Parathyroid adenoma (tissue), 2 donors: ENCODE measurements at regions not wholly inside any gene's neighbourhood (a gene's known extent, or its start where the extent isn't known, plus 50 kb on each side); places are given as distances from the start of the nearest gene placed in this dataset.

Source experiments
- H2AFZ ChIP-seq: fragments of 300-600 bp; sonication (generic); one replicate; pipeline ENCODE4 v1.7.0; 2017; ENCODE audit warnings: antibody characterized with exemption, mild to moderate bottlenecking
- H3K27ac ChIP-seq: fragments of 300-600 bp; sonication (generic); one replicate; pipeline ENCODE4 v1.7.0; 2017
- H3K27me3 ChIP-seq: fragments of 300-600 bp; sonication (generic); one replicate; pipeline ENCODE4 v1.7.0; 2017; ENCODE audit warnings: low read length; ENCODE audit not compliant: control insufficient read depth, insufficient read depth
- H3K36me3 ChIP-seq: fragments of 300-600 bp; sonication (generic); one replicate; pipeline ENCODE4 v1.7.0; 2017; ENCODE audit warnings: low read length; ENCODE audit not compliant: control insufficient read depth, insufficient read depth
- H3K4me1 ChIP-seq: fragments of 300-600 bp; sonication (generic); one replicate; pipeline ENCODE4 v1.7.0; 2017; ENCODE audit warnings: control low read depth
- H3K4me2 ChIP-seq: fragments of 300-600 bp; sonication (generic); one replicate; pipeline ENCODE4 v1.7.0; 2017; ENCODE audit warnings: low read length
- H3K4me3 ChIP-seq: fragments of 300-600 bp; sonication (generic); one replicate; pipeline ENCODE4 v1.7.0; 2017; ENCODE audit warnings: low read depth, low read length
- H3K79me2 ChIP-seq: fragments of 300-600 bp; sonication (generic); one replicate; pipeline ENCODE4 v1.7.0; 2017; ENCODE audit warnings: control low read depth
- H3K9ac ChIP-seq: fragments of 300-600 bp; sonication (generic); one replicate; pipeline ENCODE4 v1.7.0; 2017; ENCODE audit warnings: mild to moderate bottlenecking
- H3K9me3 ChIP-seq: fragments of 300-600 bp; sonication (generic); one replicate; pipeline ENCODE4 v1.7.0; 2017; ENCODE audit warnings: low read length; ENCODE audit not compliant: control insufficient read depth
- TF ChIP-seq, protein P1 (sequence below): fragments of 300-600 bp; sonication (generic); IDR thresholded peaks from one replicate; pipeline ENCODE4 v1.7.0; 2017; ENCODE audit warnings: antibody characterized with exemption, mild to moderate bottlenecking
- donor health status: primary hyperparathyroidism.

GRCh38 chr5:166767858-166768257 lies 1523.6 kb upstream of the WWC1 start:
- H3K36me3 ChIP-seq = no peaks in the 10 kb centered on the region
- no peak overlapping the region for H3K4me2 ChIP-seq
- no peak overlapping the region for H3K27ac ChIP-seq
- no peaks in the 10 kb centered on the region for H3K9me3 ChIP-seq
- H3K79me2 ChIP-seq = no peaks in the 10 kb centered on the region
- TF ChIP-seq, protein P1, sequence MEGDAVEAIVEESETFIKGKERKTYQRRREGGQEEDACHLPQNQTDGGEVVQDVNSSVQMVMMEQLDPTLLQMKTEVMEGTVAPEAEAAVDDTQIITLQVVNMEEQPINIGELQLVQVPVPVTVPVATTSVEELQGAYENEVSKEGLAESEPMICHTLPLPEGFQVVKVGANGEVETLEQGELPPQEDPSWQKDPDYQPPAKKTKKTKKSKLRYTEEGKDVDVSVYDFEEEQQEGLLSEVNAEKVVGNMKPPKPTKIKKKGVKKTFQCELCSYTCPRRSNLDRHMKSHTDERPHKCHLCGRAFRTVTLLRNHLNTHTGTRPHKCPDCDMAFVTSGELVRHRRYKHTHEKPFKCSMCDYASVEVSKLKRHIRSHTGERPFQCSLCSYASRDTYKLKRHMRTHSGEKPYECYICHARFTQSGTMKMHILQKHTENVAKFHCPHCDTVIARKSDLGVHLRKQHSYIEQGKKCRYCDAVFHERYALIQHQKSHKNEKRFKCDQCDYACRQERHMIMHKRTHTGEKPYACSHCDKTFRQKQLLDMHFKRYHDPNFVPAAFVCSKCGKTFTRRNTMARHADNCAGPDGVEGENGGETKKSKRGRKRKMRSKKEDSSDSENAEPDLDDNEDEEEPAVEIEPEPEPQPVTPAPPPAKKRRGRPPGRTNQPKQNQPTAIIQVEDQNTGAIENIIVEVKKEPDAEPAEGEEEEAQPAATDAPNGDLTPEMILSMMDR = no peak
- no peak overlapping the region for H2AFZ ChIP-seq
- no peaks in the 10 kb centered on the region for H3K27me3 ChIP-seq
- H3K9ac ChIP-seq = no peak overlapping the region
- no peaks in the 10 kb centered on the region for H3K4me1 ChIP-seq
- no peak overlapping the region for H3K4me3 ChIP-seq

- no peaks in the 10 kb centered on the region for H3K27me3 ChIP-seq
- H3K36me3 ChIP-seq = no peaks in the 10 kb centered on the region
- TF ChIP-seq, protein P1 = no peak
- no peaks in the 10 kb centered on the region for H3K4me1 ChIP-seq
- H3K9ac ChIP-seq = no peak overlapping the region
- H3K79me2 ChIP-seq = no peaks in the 10 kb centered on the region
- H3K4me2 ChIP-seq = no peak overlapping the region
- no peak overlapping the region for H3K27ac ChIP-seq
- H2AFZ ChIP-seq = no peak overlapping the region
- H3K9me3 ChIP-seq = no peaks in the 10 kb centered on the region
- H3K4me3 ChIP-seq = no peak overlapping the region
Measured at GRCh38 chr5:166768536-166768935, 1522.9 kb upstream of the WWC1 start.

- Histone ChIP-seq H3K4me2 (no peak overlapping the region), H3K36me3 (no peaks in the 10 kb centered on the region), H3K79me2 (no peaks in the 10 kb centered on the region), H3K27ac (no peak overlapping the region), H2AFZ (no peak overlapping the region), H3K9ac (no peak overlapping the region), H3K27me3 (no peaks in the 10 kb centered on the region), H3K4me3 (no peak overlapping the region), H3K4me1 (no peaks in the 10 kb centered on the region), H3K9me3 (no peaks in the 10 kb centered on the region)
- TF ChIP-seq, protein P1 = no peak
Measured at GRCh38 chr5:166772770-166773169, 1518.7 kb upstream of the WWC1 start.

DNA sequence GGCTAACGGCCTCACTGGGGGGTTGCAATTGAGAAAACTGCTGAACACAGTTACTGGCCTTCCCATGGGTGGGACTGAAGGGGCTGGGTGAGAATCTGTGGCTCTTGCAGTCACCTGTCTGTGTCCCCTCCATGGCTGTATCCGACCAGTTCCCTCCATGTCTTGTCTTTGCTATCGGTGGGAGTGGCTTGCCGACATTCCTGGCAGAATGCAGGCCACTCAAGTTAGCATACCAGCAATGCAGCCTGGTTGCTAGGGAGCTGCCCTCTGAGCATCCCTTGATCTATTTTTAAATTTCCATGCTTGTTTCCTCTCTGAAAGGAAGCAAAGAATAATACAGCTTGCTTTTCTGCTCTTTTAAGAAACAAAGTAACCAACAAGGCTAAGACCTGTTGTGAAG lies 1509.7 kb upstream of the WWC1 start:
- Histone ChIP-seq H3K36me3 (no peaks in the 10 kb centered on the region), H3K27ac (no peak overlapping the region), H3K4me3 (no peak overlapping the region), H3K9ac (no peak overlapping the region), H3K79me2 (no peaks in the 10 kb centered on the region), H3K4me1 (no peaks in the 10 kb centered on the region), H3K27me3 (no peaks in the 10 kb centered on the region), H3K4me2 (no peak overlapping the region), H3K9me3 (no peaks in the 10 kb centered on the region), H2AFZ (no peak overlapping the region)
- TF ChIP-seq, protein P1 = no peak

DNA sequence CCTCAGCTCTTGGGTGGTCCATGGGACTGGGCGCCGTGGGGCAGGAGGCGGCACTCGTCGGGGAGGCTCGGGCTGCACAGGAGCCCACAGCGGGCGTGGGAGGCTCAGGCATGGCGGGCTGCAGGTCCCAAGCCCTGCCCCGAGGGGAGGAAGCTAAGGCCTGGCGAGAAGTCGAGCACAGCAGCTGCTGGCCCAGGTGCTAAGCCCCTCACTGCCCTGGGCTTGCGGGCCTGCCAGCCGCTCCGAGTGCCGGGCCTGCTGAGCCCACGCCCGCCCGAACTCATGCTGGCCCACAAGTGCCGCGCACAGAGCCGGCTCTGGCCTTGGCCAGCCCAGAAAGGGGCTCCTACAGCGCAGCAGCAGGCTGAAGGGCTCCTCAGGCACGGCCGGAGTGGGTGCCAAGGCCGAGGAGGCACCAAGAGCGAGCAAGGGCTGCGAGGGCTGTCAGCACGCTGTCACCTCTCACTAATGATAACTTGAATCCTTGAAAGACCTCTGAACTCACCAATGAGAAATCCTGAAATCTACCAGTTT lies 1506.8 kb upstream of the WWC1 start:
- Histone ChIP-seq H3K4me3 (no peak overlapping the region), H3K36me3 (no peaks in the 10 kb centered on the region), H3K4me1 (no peaks in the 10 kb centered on the region), H3K27ac (no peak overlapping the region), H3K9ac (no peak overlapping the region), H3K27me3 (no peaks in the 10 kb centered on the region), H2AFZ (no peak overlapping the region), H3K4me2 (no peak overlapping the region), H3K9me3 (no peaks in the 10 kb centered on the region), H3K79me2 (no peaks in the 10 kb centered on the region)
- TF ChIP-seq, protein P1 = no peak
